B cell (primary cell): ENCODE measurements at regions not wholly inside any gene's neighbourhood (a gene's known extent, or its start where the extent isn't known, plus 50 kb on each side); places are given as distances from the start of the nearest gene placed in this dataset.

Source experiments
- ATAC-seq: fragments of 200-7000 bp; cut with Tn5 transposase; one replicate; pipeline ENCODE4 v1.10.0; 2021; ENCODE audit warnings: low read depth, mild to moderate bottlenecking, moderate number of reproducible peaks, moderate library complexity
- CTCF ChIA-PET: fragments of 350-600 bp; sonication (Branson Sonifier 250); formaldehyde crosslinking; loops from one replicate; lab custom pipeline; 2021; ENCODE audit warnings: antibody characterized with exemption, inconsistent platforms; lab: Charles Lee
- POLR2A ChIA-PET: fragments of 350-600 bp; sonication (Branson Sonifier 250); formaldehyde crosslinking; loops from one replicate; lab custom pipeline; 2021; ENCODE audit warnings: antibody characterized with exemption; lab: Charles Lee
- DNase-seq: peaks from one replicate; pipeline ENCODE4 v3.0.0; 2013
- H2AFZ ChIP-seq: 2 replicates; pipeline ENCODE4 v1.6.1; 2012; ENCODE audit warnings: mild to moderate bottlenecking, low read depth, low read length; ENCODE audit not compliant: insufficient read depth, poor library complexity, severe bottlenecking
- H3K27ac ChIP-seq, 2 donors: 1 replicate in 1 of 2; 2 replicates in 1 of 2; pipeline ENCODE4 v1.5.1; 2012 to 2013; ENCODE audit warnings: low read length in 2 of 2, mild to moderate bottlenecking in 2 of 2, moderate library complexity in 1 of 2
- H3K27me3 ChIP-seq, 4 experiments: fragments of 200-600 bp in 1 of 4; sonication (generic) in 1 of 4; replicated peaks in 1 of 4; 1 replicate in 2 of 4; 2 replicates in 2 of 4; pipeline versions ENCODE4 v1.6.1 to v1.7.0; 2013 to 2016; ENCODE audit warnings: low read length in 3 of 4, mild to moderate bottlenecking in 2 of 4, mixed read lengths in 1 of 4, moderate library complexity in 1 of 4; ENCODE audit not compliant: insufficient read depth in 4 of 4, control insufficient read depth in 3 of 4; ENCODE audit errors: control extremely low read depth in 1 of 4
- H3K36me3 ChIP-seq, 2 experiments: replicated peaks in 1 of 2; 1 replicate in 1 of 2; 2 replicates in 1 of 2; pipeline versions ENCODE4 v1.6.1 to v1.7.1; 2013; ENCODE audit warnings: low read length in 1 of 2; ENCODE audit not compliant: insufficient read depth in 2 of 2, control insufficient read depth in 1 of 2; ENCODE audit errors: control extremely low read depth in 1 of 2, extremely low read depth in 1 of 2
- H3K4me1 ChIP-seq, 2 donors: fragments of 200-600 bp in 1 of 2; sonication (generic) in 1 of 2; 1 replicate in 1 of 2; 2 replicates in 1 of 2; pipeline versions ENCODE4 v1.5.1 to v1.6.1; 2013 to 2017; ENCODE audit warnings: low read length in 2 of 2; ENCODE audit not compliant: control insufficient read depth in 2 of 2, insufficient read depth in 2 of 2
- H3K4me2 ChIP-seq: replicated peaks from 2 replicates; pipeline ENCODE3; 2012; ENCODE audit warnings: mild to moderate bottlenecking, low read depth, low read length; ENCODE audit not compliant: poor library complexity, severe bottlenecking
- H3K4me3 ChIP-seq, 5 experiments: fragments of 200-600 bp in 1 of 5; sonication (generic) in 1 of 5; 1 replicate in 3 of 5; 2 replicates in 2 of 5; pipeline versions ENCODE4 v1.5.1 to v1.7.0; 2011 to 2016; ENCODE audit warnings: low read length in 4 of 5, mild to moderate bottlenecking in 4 of 5, low read depth in 2 of 5, control low read depth in 1 of 5, moderate library complexity in 1 of 5; ENCODE audit not compliant: insufficient read depth in 1 of 5; ENCODE audit errors: control extremely low read depth in 1 of 5, extremely low read depth in 1 of 5
- H3K79me2 ChIP-seq: fragments of 200-600 bp; sonication (generic); one replicate; pipeline ENCODE4 v1.6.0; 2016; ENCODE audit warnings: low read length; ENCODE audit not compliant: control insufficient read depth, insufficient read depth
- H3K9ac ChIP-seq: fragments of 200-600 bp; sonication (generic); 2 replicates; pipeline ENCODE4 v1.6.1; 2017; ENCODE audit warnings: mild to moderate bottlenecking, low read length, moderate library complexity
- H3K9me3 ChIP-seq, 3 donors: one replicate each; pipeline versions ENCODE4 v1.6.1 to v1.7.1; 2013; ENCODE audit warnings: low read length in 2 of 3; ENCODE audit not compliant: control insufficient read depth in 2 of 3, insufficient read depth in 1 of 3; ENCODE audit errors: control extremely low read depth in 1 of 3
- H4K20me1 ChIP-seq: 2 replicates; pipeline ENCODE4 v1.6.0; 2012; ENCODE audit warnings: mild to moderate bottlenecking, low read length; ENCODE audit not compliant: insufficient read depth, control insufficient read depth, poor library complexity, severe bottlenecking
- H3K27ac Mint-ChIP-seq: one replicate; pipeline ENCODE4 v1.8.0; 2021; ENCODE audit warnings: mixed read lengths
- H3K27me3 Mint-ChIP-seq: one replicate; pipeline ENCODE4 v1.8.0; 2021; ENCODE audit warnings: mixed read lengths
- H3K4me1 Mint-ChIP-seq: one replicate; pipeline ENCODE4 v1.8.0; 2021; ENCODE audit warnings: mixed read lengths
- H3K4me3 Mint-ChIP-seq: one replicate; pipeline ENCODE4 v1.8.0; 2021; ENCODE audit warnings: mixed read lengths
- H3K9me3 Mint-ChIP-seq: one replicate; pipeline ENCODE4 v1.8.0; 2022; ENCODE audit warnings: mixed read lengths; ENCODE audit not compliant: insufficient read depth
- CTCF ChIP-seq: fragments of 200-600 bp; IDR thresholded peaks from one replicate; pipeline ENCODE4 v1.8.0; 2022; ENCODE audit warnings: antibody characterized with exemption, mild to moderate bottlenecking
- EZH2 ChIP-seq: IDR thresholded peaks from 2 replicates; pipeline ENCODE4 v1.6.1; 2012; ENCODE audit warnings: borderline replicate concordance, low read depth, mild to moderate bottlenecking, moderate library complexity, low read length; ENCODE audit not compliant: insufficient read depth, poor library complexity, severe bottlenecking
- WGBS: methylation state at CpG from one replicate; pipeline ENCODE4 v1.1.5; 2013; ENCODE audit warnings: missing lambda C conversion rate; ENCODE audit not compliant: insufficient coverage; 5-methylcytosine and 5-hydroxymethylcytosine counted together
- intact Hi-C: fragments of 100-400 bp; cut with micrococcal nuclease; formaldehyde crosslinking; loops from one replicate; pipeline ENCODE4 v1.10.0; 2022

DNA sequence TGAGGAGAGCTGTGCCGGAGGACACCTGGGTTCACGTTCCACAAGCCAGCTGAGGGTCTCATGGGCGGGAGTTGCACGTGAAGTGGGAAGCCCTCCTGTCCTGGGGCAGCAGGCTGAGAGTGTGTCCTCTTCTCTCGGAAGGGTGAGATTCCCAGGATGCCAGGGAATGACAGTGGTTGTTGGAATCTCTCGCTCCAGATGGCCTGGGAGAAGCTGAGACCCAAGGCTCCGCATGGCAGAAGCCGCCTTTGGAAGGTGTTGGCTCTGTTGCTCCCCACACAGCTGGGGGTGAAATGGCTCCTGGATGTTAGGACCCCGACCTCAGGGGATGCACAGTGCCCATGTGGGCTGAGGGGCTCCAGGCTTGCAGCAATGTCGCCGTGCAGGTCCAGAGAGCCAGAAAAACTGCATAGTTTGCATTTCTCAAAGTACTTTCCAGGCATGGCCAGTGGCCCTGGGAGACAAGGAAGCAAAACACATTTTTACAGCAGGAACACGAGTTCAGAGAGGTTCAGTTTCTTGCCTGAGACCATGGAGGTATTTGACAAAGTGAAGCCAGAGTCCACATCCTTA lies 153.4 kb downstream of the TMEM18 start:
- TF ChIP-seq EZH2 = no peak
- no peak for TF ChIP-seq CTCF
- Histone ChIP-seq H4K20me1 (no peaks in the 10 kb centered on the region), H3K27ac (no peak overlapping the region), H3K4me1 (no peaks in the 10 kb centered on the region), H2AFZ (no peak overlapping the region), H3K4me3 (no peak overlapping the region), H3K9me3 (peaks cover 0 to 10% (median 0%) of the 10 kb centered on the region in 3 donors), H3K4me2 (no peak overlapping the region), H3K27me3 (no peaks in the 10 kb centered on the region), H3K36me3 (no peaks in the 10 kb centered on the region), H3K9ac (no peak overlapping the region), H3K79me2 (no peaks in the 10 kb centered on the region)
- Mint-ChIP-seq H3K27me3 (peaks cover 13% of the 10 kb centered on the region), H3K4me1 (no peaks in the 10 kb centered on the region), H3K27ac (no peak overlapping the region), H3K9me3 (no peaks in the 10 kb centered on the region), H3K4me3 (no peak overlapping the region)
- 87% methylated on average over 12 of the region's 12 CpGs for WGBS
- intact Hi-C loops = no loop called here
- POLR2A ChIA-PET = no interaction called here
- ATAC-seq (no peak), DNase-seq (no peak)
- CTCF ChIA-PET = interaction anchor here (1.1 to 1.2 kb wide), 2 partner anchors 113 to 277 kb away, joined by 3 to 4 read pairs; no protein-coding TSS in a partner anchor

- Histone ChIP-seq H3K27ac (no peak overlapping the region), H3K4me3 (no peak overlapping the region), H3K9me3 (peaks cover 0 to 10% (median 0%) of the 10 kb centered on the region in 3 donors), H2AFZ (no peak overlapping the region), H3K4me1 (no peaks in the 10 kb centered on the region), H3K79me2 (no peaks in the 10 kb centered on the region), H3K9ac (no peak overlapping the region), H3K36me3 (no peaks in the 10 kb centered on the region), H3K27me3 (no peaks in the 10 kb centered on the region), H4K20me1 (no peaks in the 10 kb centered on the region), H3K4me2 (no peak overlapping the region)
- CTCF ChIA-PET = no interaction called here
- H3K27ac Mint-ChIP-seq = no peak overlapping the region
- H3K4me1 Mint-ChIP-seq = no peaks in the 10 kb centered on the region
- WGBS = 94% methylated on average over 9 of the region's 9 CpGs
- DNase-seq (no peak), ATAC-seq (no peak)
- H3K4me3 Mint-ChIP-seq = no peak overlapping the region
- intact Hi-C loops = no loop called here
- peaks cover 13% of the 10 kb centered on the region for H3K27me3 Mint-ChIP-seq
- TF ChIP-seq EZH2 = no peak
- no peak for TF ChIP-seq CTCF
- H3K9me3 Mint-ChIP-seq = no peaks in the 10 kb centered on the region
- POLR2A ChIA-PET = no interaction called here
Measured at GRCh38 chr2:522776-523175, 154.4 kb downstream of the TMEM18 start.
